D721Med (cell line): ENCODE measurements at regions not wholly inside any gene's neighbourhood (a gene's known extent, or its start where the extent isn't known, plus 50 kb on each side); places are given as distances from the start of the nearest gene placed in this dataset.

Experiments
- DNase-seq: peaks from one replicate; pipeline ENCODE4 v3.0.0; 2011; ENCODE audit warnings: low spot score; ENCODE audit not compliant: insufficient read length
- FAIRE-seq: peaks from 2 replicates; lab custom pipeline; 2011; peaks lifted over from hg19 to GRCh38; lab: Jason Lieb, UNC
- TF ChIP-seq, protein P1 (sequence below): IDR thresholded peaks from 2 replicates; pipeline ENCODE4 v1.5.1; 2012; ENCODE audit warnings: mild to moderate bottlenecking, control low read depth; ENCODE audit not compliant: insufficient read depth; ENCODE audit errors: missing control alignments

DNA sequence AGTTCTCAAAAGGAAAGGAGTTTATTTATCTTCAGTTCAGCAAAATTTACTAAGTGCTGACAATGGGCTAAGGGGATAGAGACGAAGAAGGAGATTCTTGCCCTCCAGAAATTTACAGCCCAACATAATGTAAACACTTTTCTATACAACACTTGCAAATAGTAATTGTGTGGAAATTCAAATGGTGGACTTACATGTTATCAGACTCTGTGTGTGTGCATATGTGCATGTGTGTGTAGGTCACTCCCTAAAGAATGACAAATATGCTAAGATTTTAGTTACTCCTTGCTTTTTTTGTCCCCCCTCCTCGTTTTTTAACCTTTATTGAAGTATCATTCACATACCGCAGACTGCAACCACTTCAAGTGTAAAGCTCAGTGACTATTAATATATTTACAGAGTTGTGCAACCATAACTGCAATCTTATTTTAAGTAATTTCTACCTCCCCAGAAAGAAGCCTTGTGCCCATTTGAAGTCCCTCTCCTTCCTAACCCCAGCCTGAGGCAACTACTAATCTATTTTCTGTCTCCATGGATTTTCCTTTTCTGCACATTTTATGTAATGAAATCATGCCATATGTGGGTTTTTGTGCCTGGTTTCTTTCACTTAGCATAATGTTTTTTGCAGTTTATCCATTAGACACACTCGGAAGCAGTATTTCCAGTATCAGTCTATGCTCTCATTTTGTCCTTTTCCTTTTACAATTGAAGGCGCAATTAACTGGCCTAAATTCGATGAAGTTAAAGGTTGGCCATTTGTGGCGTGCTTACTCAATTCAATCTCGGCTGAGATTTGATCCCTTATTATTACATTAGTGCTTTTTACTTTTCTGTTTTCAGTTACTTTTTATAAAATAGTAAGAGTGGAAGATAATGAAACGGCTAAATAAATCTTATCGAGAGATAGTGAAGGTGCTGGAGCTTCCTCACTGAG is 318.4 kb downstream of the HAPSTR1 start:
- DNase-seq = no peak
- TF ChIP-seq, protein P1, sequence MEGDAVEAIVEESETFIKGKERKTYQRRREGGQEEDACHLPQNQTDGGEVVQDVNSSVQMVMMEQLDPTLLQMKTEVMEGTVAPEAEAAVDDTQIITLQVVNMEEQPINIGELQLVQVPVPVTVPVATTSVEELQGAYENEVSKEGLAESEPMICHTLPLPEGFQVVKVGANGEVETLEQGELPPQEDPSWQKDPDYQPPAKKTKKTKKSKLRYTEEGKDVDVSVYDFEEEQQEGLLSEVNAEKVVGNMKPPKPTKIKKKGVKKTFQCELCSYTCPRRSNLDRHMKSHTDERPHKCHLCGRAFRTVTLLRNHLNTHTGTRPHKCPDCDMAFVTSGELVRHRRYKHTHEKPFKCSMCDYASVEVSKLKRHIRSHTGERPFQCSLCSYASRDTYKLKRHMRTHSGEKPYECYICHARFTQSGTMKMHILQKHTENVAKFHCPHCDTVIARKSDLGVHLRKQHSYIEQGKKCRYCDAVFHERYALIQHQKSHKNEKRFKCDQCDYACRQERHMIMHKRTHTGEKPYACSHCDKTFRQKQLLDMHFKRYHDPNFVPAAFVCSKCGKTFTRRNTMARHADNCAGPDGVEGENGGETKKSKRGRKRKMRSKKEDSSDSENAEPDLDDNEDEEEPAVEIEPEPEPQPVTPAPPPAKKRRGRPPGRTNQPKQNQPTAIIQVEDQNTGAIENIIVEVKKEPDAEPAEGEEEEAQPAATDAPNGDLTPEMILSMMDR = no peak

DNA sequence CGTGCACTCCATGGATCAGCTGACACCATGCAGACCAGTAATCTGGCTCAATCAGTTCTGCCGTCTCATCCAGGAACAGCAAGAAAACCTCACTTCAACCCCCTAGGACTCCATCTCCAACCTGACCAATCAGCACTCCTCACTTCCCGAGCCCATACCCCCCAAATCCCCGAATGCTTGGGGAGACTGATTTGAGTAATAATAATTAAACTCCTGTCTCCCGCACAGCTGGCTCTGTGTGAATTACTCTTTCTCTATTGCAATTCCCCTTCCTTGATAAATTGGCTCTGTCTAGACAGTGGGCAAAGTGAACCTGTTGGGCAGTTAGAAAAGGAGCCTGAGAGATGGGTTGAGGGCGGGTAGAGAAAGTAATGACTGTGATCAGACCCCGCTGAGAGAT is 320.0 kb downstream of the HAPSTR1 start:
- DNase-seq (no peak), FAIRE-seq (no peak)
- TF ChIP-seq, protein P1 = no peak

More for the DNA sequence above, 318.4 kb downstream of the HAPSTR1 start:
- FAIRE-seq = no peak

DNA sequence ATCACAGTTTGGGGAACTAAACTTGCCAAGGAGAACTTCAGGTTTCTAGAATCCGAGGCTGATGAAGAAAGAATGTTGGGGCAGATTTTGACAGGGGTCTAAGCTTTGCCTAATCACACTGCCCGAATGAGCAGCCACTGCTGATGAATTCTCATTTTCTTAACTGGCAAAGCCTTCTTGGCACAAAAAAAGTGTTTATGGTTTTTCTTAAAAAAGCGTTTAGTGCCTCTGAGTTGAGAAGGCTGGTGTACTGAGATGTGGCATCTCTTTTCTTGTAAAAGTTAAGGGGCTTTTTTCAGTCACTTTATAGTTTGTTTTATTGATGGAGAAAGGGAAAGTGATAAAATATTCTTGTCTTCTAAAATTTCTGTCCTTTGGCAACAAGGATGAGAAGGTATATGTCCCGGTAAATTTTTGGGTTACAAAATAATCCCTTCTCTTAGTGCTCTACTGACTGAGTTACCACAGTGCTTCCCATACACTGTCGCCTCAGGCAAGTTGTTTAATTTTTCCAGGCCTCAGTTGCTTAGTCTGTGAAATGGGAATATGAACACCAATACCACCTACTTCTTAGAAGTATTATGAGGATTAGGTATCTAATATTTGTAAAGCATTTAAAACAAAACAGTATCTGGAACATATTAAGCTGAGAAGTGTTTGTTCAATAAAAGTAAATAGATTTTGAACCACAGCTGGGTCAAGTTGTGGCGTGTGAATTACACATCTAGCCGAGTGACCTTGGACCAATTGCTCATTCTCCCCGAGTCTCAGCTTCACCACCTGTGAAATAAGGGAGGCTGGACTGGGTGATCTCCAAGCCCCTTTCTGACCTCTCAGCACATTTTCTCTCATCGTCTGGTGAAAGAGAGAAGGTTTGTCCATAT is 320.8 kb downstream of the HAPSTR1 start:
- TF ChIP-seq, protein P1 = no peak
- no peak for DNase-seq
- no peak for FAIRE-seq

DNA sequence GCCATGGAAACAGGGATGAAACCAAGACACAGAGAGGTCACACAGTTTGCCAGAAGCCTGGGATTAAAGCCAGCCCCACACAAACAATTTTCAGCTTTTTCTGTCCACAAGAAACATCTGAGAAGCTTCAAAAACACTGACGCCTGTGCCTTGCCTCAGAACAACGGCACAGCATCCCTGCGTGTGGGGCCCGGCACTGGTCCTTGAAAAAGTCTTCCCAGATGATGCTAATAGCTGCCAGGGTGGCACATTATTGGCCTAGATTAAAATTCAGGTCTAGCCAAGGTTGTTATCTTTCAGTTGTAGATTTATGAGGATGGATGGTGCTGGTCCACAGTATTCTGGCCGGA is 321.4 kb downstream of the HAPSTR1 start:
- FAIRE-seq (no peak), DNase-seq (no peak)
- TF ChIP-seq, protein P1 = no peak

DNA sequence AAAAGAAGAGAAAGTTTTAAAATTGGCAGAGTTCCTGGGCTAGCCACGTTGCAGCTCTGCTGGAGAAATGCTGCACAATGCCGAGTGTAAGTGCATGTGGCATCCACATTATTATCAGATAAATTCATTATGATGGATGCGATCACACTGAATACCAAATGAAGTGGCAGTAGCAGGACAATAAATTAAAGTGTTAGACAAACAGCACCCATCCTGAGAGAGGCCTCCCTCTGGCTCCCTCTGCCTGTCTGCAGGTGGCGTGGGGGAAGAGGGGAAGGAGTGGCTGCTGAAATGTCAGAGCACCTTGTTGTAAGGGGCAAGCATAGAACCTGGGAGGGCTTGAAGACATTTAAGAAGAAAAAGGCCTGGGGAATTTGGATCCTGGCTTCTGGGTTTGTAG is 324.1 kb downstream of the HAPSTR1 start:
- DNase-seq (no peak), FAIRE-seq (no peak)
- TF ChIP-seq, protein P1 = no peak

DNA sequence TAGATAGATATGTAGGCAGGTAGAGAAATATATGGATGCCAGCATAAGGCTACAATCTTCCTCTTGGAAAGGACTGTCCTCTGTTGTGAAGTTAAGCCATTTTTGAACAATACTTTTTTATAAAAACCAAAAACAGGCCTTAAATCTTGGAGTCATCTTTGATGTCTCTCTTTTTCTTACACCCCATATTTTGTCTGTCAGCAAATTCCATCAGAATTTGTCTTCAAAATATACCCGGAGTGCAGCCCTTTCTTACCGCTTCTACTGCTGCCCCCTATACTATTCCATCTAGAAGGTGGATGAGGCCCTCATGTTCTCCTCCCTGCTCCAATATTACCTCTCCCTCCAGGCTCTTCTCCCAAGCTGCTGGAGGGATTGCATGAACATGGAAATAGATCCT is 326.5 kb downstream of the HAPSTR1 start:
- DNase-seq (no peak), FAIRE-seq (no peak)
- TF ChIP-seq, protein P1 = no peak

DNA sequence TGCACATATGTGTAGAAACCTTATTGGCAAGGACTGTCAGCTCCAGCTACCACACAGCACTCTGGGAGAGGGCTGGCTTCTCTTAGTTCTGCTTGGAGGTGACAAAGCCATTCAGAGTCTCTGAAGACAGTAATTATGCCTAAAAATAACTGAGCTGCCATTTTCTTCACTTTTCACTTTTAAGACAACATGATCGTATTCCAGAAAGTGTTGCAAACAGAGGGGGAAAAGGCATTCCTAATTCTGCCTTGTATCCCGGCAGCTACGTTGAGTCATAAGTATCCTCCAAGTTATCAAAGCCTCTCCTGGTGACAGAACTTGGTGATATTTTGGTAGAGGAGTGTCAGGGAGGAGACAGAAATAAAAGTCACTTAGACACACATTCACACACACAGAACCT is 327.7 kb downstream of the HAPSTR1 start:
- no peak for FAIRE-seq
- no peak for DNase-seq
- TF ChIP-seq, protein P1 = no peak
